Fibroblast of mammary gland (primary cell): ENCODE measurements at regions not wholly inside any gene's neighbourhood (a gene's known extent, or its start where the extent isn't known, plus 50 kb on each side); places are given as distances from the start of the nearest gene placed in this dataset.

Experiments used
- DNase-seq: peaks from one replicate; pipeline ENCODE4 v3.0.0-alpha.2; 2010; ENCODE audit warnings: low read depth
- H3K4me3 ChIP-seq: 2 replicates; pipeline ENCODE4 v1.5.1; 2011; ENCODE audit warnings: low read depth, mild to moderate bottlenecking, low read length, moderate library complexity; ENCODE audit not compliant: control insufficient read depth
- TF ChIP-seq, protein P1 (sequence below): conservative IDR thresholded peaks from 2 replicates; pipeline ENCODE4 v1.5.1; 2011; ENCODE audit warnings: low read depth, low read length, inconsistent platforms; ENCODE audit not compliant: control insufficient read depth, insufficient read depth

DNA sequence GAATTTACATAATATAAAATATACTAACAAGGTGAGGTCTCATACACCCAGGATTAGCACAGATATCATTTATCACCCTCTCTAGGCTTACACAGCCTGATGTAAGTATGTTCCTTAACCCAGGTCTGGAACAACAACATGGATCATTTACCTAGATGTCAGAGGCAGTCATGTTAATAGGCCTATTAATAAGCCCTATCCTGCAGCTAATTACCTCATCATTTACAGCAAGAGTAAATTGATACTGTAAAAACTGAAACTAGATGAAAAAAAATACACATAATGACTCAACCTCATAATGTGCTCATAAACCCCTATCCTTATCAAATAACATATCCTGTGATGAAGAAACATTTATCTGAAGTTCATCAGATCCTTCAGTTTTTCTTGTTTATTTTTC, 334.3 kb upstream of the MANEA start:
- no peak overlapping the region for H3K4me3 ChIP-seq
- peak; percentile 3 for DNase-seq

DNA sequence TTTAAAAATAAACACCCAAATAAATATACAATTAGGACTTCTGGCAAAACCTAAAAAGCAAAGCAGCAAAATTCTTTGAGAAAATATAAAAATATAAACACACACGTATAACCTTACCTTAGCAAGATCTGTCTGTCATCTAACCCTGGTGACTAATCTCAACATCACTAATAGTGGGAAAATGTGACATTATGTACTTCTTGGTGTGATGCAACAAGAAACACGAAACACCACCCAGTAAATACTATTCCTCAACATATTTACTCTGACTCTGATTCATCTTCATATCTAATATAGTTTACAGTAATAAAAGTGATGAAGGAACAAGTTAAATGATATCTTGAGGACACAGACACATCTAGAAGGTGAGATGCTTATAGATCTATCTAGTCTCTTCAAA, 332.6 kb upstream of the MANEA start:
- DNase-seq: peak; percentile 48
- TF ChIP-seq, protein P1, sequence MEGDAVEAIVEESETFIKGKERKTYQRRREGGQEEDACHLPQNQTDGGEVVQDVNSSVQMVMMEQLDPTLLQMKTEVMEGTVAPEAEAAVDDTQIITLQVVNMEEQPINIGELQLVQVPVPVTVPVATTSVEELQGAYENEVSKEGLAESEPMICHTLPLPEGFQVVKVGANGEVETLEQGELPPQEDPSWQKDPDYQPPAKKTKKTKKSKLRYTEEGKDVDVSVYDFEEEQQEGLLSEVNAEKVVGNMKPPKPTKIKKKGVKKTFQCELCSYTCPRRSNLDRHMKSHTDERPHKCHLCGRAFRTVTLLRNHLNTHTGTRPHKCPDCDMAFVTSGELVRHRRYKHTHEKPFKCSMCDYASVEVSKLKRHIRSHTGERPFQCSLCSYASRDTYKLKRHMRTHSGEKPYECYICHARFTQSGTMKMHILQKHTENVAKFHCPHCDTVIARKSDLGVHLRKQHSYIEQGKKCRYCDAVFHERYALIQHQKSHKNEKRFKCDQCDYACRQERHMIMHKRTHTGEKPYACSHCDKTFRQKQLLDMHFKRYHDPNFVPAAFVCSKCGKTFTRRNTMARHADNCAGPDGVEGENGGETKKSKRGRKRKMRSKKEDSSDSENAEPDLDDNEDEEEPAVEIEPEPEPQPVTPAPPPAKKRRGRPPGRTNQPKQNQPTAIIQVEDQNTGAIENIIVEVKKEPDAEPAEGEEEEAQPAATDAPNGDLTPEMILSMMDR: no peak
- H3K4me3 ChIP-seq: no peak overlapping the region

More for the DNA sequence above, 334.3 kb upstream of the MANEA start:
- TF ChIP-seq, protein P1: no peak

DNA sequence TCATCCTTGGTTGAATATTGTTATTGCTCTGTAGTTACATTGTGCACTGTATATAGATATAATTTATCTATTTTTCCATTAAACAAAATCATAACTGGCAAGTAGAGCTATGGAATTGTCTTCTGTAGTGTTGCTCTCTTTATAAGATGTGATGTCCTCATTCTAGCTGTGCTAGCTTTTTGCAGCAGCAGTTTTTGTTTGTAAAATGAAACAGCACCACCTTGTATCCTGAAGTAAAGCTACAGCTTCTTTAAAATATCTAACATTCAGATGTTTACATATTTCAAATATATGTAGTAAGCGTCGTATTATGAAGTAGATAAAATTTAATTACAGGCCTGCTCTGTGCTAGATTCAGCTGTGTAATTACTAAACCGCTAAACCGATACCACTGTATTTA, 328.8 kb upstream of the MANEA start:
- TF ChIP-seq, protein P1: no peak
- DNase-seq: no peak

DNA sequence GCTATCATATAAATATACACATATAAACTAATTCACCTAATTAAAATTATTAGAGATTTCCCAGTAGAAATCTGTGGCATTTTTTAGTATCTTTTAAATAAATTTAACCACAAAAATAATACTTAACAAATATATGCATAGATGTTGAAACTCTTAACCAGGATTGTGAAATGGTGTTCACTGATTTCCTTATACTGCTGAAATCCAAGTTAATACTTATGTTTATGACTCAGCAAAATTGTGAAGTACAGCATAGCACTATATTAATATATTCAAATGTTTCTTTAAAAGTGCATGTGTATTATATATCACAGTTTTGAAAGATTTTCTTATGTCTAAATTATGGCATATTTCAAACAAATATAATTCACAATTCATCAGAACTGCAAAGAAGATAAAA, 328.2 kb upstream of the MANEA start:
- DNase-seq: peak; percentile 77
- H3K4me3 ChIP-seq: no peak overlapping the region
- TF ChIP-seq, protein P1: no peak

More for the DNA sequence above, 328.8 kb upstream of the MANEA start:
- H3K4me3 ChIP-seq: no peak overlapping the region

DNA sequence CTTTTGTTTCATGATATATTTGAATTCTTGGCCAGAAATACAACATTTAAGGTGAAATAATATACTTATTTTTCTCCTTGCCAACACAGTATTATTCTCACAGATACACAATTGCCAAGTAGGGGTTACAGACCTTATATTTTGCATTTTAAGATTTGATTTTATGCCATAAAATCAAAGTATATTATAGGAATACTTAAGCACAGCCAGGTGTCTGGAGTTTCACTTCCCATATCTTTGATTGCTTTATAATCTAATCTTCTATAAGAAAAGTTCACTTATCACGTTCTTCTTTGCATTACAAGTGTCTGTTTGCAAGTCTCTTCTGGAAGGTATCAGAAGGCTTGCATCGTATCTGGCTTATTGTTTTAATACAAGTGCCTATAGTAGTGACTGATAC, 327.7 kb upstream of the MANEA start:
- TF ChIP-seq, protein P1: no peak
- no peak overlapping the region for H3K4me3 ChIP-seq
- no peak for DNase-seq

DNA sequence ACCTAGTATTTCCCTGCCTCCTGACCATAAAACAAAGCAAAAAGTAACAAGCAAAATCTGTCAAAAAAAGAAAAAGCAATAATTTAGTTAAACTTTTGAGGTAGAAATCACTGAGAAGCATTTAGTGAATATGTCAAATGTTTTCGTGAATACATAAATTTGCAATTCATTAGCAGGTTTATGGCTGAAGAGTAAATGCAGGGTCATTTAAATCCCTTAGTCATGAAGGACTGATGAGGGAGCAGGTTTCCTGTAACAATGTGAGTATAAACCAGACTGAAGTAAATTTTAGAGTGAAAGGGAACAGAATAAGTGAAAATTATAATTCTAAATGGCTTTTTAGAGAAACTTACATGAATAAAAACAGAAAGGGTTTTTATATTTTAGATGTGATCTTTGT, 313.5 kb upstream of the MANEA start:
- TF ChIP-seq, protein P1: no peak

More for the DNA sequence above, 313.5 kb upstream of the MANEA start:
- DNase-seq: no peak
- no peak overlapping the region for H3K4me3 ChIP-seq
